D721Med (cell line): ENCODE measurements at regions not wholly inside any gene's neighbourhood (a gene's known extent, or its start where the extent isn't known, plus 50 kb on each side); places are given as distances from the start of the nearest gene placed in this dataset.

Experiments used
- DNase-seq: peaks from one replicate; pipeline ENCODE4 v3.0.0; 2011; ENCODE audit warnings: low spot score; ENCODE audit not compliant: insufficient read length
- FAIRE-seq: peaks from 2 replicates; lab custom pipeline; 2011; peaks lifted over from hg19 to GRCh38; lab: Jason Lieb, UNC
- CTCF ChIP-seq: IDR thresholded peaks from 2 replicates; pipeline ENCODE4 v1.5.1; 2012; ENCODE audit warnings: mild to moderate bottlenecking, control low read depth; ENCODE audit not compliant: insufficient read depth; ENCODE audit errors: missing control alignments

- no peak for DNase-seq
- TF ChIP-seq CTCF: no peak
- FAIRE-seq: no peak
Measured at GRCh38 chr20:11331096-11331495, 586.6 kb upstream of the BTBD3 start.

- DNase-seq: no peak
Measured at GRCh38 chr20:11332381-11332780, 585.3 kb upstream of the BTBD3 start.

GRCh38 chr20:11333634-11334033 is 584.1 kb upstream of the BTBD3 start:
- no peak for DNase-seq
- TF ChIP-seq CTCF: no peak
- FAIRE-seq: no peak

More at GRCh38 chr20:11332381-11332780, 585.3 kb upstream of the BTBD3 start:
- TF ChIP-seq CTCF: no peak
- FAIRE-seq: no peak

GRCh38 chr20:11337361-11338130 is 580.1 kb upstream of the BTBD3 start:
- TF ChIP-seq CTCF: no peak
- FAIRE-seq (no peak), DNase-seq (no peak)

GRCh38 chr20:11338496-11339306 is 579.0 kb upstream of the BTBD3 start:
- TF ChIP-seq CTCF: no peak
- no peak for FAIRE-seq
- DNase-seq: no peak

GRCh38 chr20:11344939-11345338 is 572.8 kb upstream of the BTBD3 start:
- FAIRE-seq: no peak
- TF ChIP-seq CTCF: no peak
- DNase-seq: no peak
